GM19043 (cell line): ENCODE measurements at regions not wholly inside any gene's neighbourhood (a gene's known extent, or its start where the extent isn't known, plus 50 kb on each side); places are given as distances from the start of the nearest gene placed in this dataset.
"Not testable (repeated sequence)": the region's sequence is repeated elsewhere in the genome, so short reads cannot be mapped to it uniquely, and the experiment has no call there.

Experiments used
- ATAC-seq: cut with Tn5 transposase; IDR thresholded peaks from one replicate; pipeline ENCODE4 v1.9.1; 2021; ENCODE audit warnings: low read depth; ENCODE audit not compliant: unreplicated experiment

GRCh38 chr7:19318287-19318686 lies 173.1 kb upstream of the FERD3L start:
- no peak for ATAC-seq

DNA sequence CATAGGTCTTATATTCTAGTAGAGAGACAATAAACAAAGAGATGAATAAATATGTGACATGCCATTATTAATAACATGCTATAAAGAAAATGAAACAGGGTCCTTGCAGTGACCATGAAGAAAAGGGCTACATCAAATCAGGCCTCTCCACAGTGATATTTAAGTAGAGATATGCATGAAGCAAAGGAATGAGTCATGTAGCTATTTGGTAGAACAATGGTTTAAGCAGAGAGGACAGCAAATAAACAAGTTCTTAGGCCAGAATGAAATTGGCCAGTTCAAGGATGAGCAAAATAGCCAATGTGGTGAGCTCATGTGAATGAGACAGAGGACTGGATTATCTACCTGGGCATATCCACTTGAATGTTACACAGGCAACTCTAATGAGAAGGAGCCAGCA lies 172.2 kb upstream of the FERD3L start:
- ATAC-seq: no peak

DNA sequence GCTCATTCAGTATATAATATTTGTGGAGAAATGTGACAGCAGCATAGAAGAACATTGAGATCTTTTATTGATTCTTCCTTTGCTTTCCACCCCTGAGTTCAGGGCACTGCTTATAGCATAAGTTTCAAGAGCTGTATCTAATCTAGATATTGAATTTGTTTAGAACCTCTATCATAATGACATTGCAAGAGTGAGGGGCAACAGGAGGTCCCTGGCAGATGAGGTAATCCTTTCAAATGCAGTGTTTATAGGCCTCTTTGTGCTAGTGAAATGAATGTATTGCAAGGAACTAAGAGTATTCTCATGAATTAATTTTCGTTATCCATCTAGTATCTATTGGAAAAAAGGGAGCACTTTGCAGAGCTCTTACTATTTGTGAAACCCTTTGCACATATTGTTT lies 167.2 kb upstream of the FERD3L start:
- ATAC-seq: no peak

DNA sequence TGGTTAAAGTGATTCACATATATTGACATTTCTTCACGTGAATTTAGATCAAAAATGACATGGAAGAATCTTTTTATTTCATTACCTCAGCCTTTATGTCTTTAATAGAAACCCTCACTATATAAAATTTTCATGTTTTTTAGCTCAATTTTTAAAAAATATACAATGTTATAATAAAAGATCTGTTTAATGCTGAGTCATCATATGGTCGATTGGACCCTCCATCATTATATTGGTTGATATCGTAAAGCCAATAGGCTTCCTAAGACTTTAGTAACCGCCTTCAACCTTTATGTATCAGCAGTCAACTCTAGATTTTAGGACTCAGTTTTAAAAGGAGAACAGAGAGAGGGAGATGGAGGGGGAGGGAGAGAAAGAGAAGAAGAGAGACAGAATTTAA lies 162.3 kb upstream of the FERD3L start:
- ATAC-seq: no peak

GRCh38 chr7:19305698-19306097 lies 160.5 kb upstream of the FERD3L start:
- ATAC-seq: no peak

DNA sequence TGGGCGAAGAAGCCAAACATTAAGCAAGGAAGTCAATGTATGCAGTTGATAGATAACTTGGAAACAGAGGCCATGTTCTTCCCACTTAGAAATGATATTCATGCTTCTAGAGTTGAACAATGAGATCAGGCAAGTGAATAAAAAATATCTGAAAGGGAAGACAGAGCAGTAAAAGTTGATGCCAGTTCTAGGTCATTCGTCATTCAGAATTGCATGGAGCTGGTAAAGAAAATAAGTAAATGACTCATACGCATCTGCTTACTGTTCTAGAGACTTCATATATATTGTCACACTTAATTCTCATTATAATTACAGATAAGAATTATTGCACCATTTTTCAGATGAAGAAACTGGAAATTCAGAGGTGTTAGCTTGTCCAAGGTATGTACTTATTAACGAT lies 158.9 kb upstream of the FERD3L start:
- ATAC-seq: no peak

- ATAC-seq: no peak
These were observed 157.5 kb upstream of the FERD3L start for GRCh38 chr7:19302731-19303130.

GRCh38 chr7:19296617-19297016 lies 151.4 kb upstream of the FERD3L start:
- no peak for ATAC-seq

DNA sequence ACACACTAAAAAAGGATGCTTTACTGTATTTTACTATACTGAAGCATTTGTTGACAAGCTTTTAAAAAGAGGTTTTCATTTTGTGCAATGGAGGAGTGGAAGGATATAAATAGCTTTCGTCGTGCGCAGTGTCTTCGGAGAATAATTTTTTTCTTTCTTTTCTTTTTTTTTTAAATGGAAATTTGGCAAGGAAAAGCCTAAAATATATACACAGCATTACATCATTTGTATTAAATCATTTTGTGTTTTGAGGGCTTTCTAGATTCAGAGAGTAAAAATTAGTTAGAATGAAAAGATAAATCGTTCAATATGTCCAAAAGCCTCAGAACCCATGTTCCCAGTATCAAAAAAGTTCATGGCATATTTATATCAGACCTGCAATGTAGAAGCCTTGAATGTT lies 150.2 kb upstream of the FERD3L start:
- no peak for ATAC-seq

DNA sequence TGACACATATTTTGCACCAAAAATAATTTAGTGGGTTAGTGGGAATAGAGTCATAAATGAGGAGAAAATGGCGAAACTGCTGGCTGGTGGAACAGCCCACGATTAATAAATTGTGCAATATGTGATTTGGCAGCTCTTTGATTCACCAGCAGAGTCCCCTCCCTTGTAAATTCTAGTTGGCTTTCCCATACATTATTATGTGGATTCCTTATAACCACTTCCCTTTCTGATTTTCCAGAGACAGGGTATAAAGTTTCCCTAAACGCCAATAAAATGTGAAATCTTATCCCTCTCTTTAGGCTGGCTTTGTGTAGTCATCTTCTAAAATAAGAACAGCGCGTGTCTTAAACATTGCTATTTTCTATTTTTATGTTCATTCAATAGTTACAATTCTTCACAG lies 149.4 kb upstream of the FERD3L start:
- ATAC-seq: no peak

GRCh38 chr7:19293431-19293830 lies 148.2 kb upstream of the FERD3L start:
- ATAC-seq: no peak

DNA sequence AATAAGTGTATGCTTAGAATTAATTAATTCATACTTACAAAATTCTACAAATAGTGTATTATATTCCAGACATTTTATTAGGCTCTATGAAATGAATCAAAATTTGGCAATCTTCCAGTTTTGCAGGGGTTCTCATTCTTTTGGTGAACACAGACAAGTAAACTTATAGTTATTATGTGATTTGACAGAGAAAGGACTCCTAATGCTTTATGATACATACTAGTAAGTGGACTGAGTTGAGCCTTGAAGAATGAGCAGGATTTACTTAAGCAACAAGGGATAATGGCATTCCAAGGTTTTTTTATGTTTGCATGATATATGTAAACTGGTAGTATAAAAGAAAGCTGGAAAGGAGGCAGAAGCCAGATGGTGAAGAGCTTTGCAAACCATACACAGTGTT lies 145.7 kb upstream of the FERD3L start:
- ATAC-seq: no peak

DNA sequence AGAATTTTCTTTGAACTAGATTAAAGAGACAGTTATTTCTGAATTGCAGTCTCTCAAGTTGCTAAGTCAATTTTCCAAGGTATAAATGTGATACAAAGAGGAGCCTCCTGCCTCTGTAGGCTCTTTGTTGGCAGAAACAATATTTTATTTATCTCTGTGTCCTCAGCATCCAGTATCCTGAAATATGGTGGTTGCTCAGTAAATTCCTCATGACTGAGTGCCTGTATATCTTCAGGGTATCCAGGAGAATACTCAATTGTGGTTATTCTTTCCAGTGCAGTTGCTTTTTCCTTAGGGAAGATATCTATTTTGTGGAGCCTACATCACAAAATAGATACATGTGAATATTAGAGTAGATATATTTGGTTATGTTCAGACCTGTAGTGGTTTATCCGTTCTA lies 144.8 kb upstream of the FERD3L start:
- no peak for ATAC-seq

- ATAC-seq: no peak
These were observed 139.5 kb upstream of the FERD3L start for GRCh38 chr7:19284596-19285300.

- no peak for ATAC-seq
These were observed 138.9 kb upstream of the FERD3L start for GRCh38 chr7:19284136-19284535.

GRCh38 chr7:19275000-19275399 lies 129.8 kb upstream of the FERD3L start:
- ATAC-seq: no peak

- ATAC-seq: not testable (repeated sequence)
These were observed 127.1 kb upstream of the FERD3L start for GRCh38 chr7:19272329-19272728.

DNA sequence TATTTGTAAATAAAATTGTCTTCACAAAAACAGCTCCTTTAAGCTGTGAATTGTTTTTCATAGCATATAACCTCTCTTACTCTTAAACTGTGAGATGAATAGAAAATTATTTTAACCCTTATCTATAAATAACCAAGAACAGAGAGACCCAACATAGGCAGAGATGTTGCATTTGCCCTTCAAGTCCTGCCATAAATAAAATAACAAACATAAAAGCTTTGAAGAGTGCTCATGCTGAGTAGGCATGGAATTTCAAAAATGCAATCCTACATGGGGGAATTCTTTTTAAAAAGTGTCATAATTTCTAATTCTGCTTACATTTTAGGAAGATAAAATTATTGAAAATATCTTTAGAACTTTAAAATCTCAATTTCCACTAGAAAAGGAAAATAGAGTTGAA lies 124.1 kb upstream of the FERD3L start:
- ATAC-seq: no peak

- ATAC-seq: no peak
These were observed 123.5 kb upstream of the FERD3L start for GRCh38 chr7:19268737-19269136.

- ATAC-seq: no peak
These were observed 117.6 kb upstream of the FERD3L start for GRCh38 chr7:19262826-19263225.

- ATAC-seq: no peak
These were observed 104.1 kb upstream of the FERD3L start for GRCh38 chr7:19249281-19249680.

- ATAC-seq: no peak
These were observed 103.5 kb upstream of the FERD3L start for GRCh38 chr7:19248681-19249080.

DNA sequence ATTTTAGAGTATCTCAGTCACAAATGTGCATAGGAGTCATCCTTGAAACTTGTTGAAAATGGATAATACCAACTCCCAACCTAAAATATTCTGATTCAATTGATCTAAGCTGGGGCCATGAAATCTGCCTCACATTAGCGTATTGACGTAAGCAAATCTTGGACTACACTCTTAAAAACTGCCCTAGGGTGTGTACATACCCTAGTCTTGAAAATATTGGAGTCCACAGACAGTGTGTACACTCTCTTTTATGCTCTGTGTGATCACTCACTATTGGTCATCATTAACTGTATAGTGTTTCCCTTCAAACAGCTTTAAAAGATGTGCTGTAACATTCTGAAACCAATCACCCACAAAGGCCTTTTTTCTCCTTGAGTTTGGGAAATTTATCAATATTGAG lies 102.9 kb upstream of the FERD3L start:
- ATAC-seq: no peak
